DMS 273 treated with DMSO at 0.1 percent for 48 hours (cell line): ENCODE measurements at regions not wholly inside any gene's neighbourhood (a gene's known extent, or its start where the extent isn't known, plus 50 kb on each side); places are given as distances from the start of the nearest gene placed in this dataset.

Experiments used
- DNase-seq: peaks from one replicate; lab custom pipeline; 2025; lab: John Stamatoyannopoulos, UW

DNA sequence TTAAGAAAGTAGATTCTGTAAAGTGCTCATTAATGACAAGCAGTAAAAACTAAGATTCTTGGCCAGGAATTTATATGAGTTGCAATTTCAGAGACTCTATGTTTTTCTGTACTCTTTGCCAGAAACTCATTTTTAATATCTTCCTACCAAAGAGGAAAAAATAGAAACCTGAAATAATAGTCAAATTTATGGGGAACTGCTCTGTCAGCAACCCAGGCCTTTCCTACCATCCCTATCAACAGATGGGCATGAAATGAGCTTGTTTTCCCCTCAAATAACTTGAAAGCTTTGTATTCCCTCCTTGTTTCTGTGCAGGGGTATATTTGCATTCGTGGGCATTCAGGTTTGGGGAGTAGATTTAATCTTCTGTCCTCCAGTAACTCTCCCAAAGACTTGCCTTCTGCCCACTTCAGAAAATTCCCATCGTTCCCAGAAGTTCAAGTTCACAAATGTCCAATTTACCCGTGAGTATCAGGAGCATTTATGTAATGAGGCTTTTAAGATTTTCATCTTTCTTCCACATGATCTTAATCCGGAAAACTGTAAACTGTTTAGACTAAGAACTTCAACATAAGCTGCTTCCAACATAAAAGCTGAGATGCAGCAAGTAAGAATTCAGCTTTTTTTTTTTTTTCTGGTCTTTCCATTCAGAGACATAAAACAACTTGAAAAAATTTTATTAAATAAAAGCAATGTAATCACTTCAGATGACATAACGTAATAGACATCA lies 363.1 kb downstream of the EFNB2 start:
- no peak for DNase-seq

DNA sequence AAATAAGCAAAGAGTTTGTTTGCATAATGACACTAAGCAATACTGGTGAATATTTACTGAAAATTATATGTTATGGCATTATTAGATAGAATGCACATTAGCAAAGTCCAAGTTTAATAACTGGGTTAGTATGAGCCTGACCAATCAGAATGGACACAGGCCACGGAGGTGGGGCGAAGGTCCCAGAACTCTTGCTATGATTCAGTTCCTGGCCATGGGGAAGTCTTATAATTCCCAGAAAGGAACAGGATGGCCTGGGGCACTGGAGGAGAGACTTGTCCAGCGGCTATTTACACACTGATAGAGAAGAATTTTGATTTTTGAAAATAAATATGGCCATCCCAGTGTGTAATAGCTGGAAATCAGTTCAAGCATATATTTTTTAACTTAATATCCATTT lies 372.0 kb downstream of the EFNB2 start:
- no peak for DNase-seq

DNA sequence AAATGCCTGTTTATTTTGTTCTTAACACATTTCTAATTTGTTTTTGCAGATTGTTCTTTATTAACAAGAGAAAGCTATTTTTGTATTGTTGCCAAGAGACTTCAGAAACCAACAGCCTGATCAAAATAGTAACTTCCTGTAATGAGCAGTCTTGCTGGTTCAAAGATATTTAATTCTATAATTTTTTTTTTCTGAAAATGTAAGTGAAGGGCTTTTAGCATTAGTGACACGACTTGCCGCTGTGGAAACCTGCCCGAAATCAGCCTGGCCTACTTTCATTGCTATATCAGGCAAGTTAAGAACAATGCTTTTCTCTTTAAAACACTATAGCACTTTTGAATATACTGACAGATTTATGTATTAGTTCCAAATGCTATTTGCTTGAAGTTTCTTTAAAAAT lies 374.3 kb downstream of the EFNB2 start:
- no peak for DNase-seq

- DNase-seq: no peak
Observed at GRCh38 chr13:106159295-106160195, 375.9 kb downstream of the EFNB2 start.

- no peak for DNase-seq
Observed at GRCh38 chr13:106156468-106156867, 379.0 kb downstream of the EFNB2 start.

DNA sequence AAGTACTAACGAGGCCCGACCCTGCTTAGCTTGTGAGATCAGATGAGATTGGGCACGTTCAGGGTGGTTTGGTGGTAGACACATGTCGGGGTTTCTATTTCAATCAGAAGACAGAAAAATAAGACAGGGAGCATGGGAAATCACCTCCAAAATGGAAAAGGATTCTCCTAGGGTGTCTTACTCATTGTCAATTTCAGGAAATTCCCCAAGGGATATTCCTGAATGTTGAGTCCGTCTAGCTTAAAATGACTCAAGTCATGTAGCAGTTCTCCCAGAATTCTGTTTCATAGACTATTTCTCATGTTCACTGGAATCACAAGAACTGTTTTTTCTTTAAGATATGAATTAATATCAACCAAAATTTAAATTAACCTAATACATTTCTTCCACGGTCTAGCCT lies 380.1 kb downstream of the EFNB2 start:
- DNase-seq: no peak

DNA sequence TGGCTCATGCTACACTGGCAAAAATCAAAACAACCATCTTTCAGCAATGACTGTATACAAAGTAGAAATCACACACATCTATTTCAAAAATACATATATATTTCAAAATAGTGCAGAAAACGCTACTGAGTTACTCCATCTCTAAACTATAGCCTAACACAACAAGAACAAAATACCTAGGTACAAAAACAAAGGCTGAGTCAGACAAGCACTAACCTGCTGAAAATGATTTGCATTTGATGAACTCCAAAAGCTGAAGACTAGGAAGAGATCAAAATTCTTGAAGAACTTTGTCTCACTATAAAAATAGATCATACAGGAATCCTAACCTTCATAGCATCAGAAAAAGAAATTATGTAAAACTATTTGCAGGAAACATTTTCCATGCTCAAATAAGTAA lies 381.6 kb downstream of the EFNB2 start:
- DNase-seq: no peak

GRCh38 chr13:106153041-106153440 lies 382.4 kb downstream of the EFNB2 start:
- DNase-seq: no peak

GRCh38 chr13:106152047-106152446 lies 383.4 kb downstream of the EFNB2 start:
- DNase-seq: no peak

GRCh38 chr13:106151056-106151699 lies 384.3 kb downstream of the EFNB2 start:
- no peak for DNase-seq

GRCh38 chr13:106145997-106146864 lies 389.2 kb downstream of the EFNB2 start:
- DNase-seq: no peak

DNA sequence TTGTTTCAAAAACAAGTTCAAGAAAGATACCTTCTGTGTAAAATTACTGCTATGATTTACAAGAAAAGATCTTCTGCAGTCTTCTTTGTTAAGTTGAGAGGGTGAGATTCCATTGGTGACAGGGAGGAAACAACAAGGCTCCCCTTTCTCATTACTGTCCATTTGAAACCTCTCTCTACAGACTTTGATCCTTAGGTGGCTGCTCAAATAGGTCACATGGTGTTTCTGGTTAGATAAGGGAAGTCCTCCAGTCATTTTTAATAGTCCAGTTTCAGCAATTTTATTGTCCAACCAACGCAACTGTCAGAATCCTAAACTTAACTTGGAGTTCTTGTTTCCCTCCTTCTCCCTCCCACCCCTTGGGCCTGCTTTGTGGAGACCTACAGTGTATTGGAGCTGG lies 390.4 kb downstream of the EFNB2 start:
- DNase-seq: no peak

DNA sequence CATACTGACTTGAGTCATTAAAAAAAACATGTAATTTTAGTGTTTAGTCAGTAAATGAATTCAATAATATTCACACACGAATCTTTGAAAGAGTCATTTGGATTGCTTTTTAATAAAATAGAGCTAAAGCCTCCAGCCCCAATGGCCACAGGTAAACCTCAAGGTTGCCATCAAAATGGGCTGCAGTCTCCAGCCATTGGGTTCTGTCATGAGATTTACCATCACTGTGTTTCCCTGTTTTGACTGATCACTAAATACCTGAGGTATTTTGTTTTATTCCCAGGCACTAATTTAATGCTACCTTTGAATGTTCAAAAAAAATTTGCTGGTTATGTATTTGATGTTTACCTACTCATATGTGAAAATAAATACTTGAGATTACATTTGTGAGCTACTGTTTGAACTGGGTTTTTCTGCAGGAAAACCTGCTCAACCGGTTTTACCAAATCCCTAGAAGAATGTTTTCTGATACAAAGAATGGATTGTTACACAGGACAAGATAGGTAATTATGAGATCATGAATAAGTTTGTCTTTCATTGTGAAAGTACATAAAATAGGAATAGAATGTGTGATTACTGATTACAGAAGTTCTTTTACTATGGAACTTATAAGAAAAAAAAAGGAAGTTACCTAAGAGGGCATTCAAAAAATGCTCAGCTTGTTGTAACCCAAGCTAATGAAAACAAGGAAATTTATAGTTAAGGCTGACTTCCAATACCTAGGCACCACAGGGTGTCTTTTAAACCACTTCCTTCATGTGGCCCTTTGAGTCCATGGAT lies 391.3 kb downstream of the EFNB2 start:
- no peak for DNase-seq

GRCh38 chr13:106143392-106143791 lies 392.1 kb downstream of the EFNB2 start:
- DNase-seq: no peak

DNA sequence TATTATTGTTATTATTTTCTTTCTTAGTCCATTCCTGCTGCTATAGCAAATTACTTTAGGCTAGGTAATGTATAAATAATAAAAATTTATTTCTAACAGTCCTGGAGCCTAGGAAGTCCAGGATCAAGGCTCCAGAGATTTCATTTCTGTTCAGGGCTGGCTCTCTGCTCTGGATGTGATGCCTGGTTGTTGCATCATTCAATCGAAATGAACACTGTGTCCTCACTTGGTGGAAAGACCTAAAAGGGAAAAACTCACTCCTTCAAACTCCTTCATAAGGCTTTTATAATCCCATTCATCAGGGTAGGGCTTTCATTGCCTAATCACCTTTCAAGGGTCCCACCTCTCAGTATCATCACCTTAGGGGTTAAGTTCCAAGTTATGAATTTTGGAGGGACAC lies 395.0 kb downstream of the EFNB2 start:
- DNase-seq: no peak

- DNase-seq: no peak
Observed at GRCh38 chr13:106139942-106140341, 395.5 kb downstream of the EFNB2 start.

DNA sequence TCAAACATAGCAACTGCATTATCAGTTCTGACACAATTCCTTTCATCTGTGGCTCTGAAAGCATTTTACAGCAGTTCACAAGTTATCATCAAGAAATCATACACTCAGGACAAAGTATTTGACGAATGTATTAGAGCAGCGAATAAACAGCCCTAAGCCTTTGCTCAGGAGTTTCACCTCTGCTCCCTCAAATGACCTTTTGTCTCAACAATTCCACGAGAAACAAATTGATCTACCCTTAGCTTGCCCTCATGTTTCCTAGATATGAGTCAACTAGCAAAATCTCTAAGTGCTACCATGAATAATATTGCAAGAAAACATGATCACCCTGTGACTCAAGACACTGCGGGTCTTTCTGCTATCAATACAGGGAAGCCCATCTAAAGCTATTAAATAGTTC lies 396.1 kb downstream of the EFNB2 start:
- no peak for DNase-seq

DNA sequence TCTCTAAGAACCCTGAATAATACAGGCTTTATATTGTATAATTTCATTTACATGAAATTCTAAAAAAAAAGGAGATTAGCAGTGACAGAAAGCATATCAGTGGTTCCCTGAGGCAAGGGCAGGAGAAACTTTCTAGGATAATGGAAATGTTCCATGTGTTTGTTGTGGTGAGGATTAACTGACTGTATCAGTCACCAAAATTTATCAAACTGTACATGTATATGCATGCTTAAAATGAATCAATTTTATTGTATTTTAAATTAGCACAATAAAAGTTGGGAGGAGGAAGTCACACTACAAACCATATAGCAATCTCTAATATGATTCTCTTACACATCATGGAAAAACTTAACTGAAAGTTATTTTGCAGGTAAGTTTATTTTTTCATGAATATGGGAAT lies 396.8 kb downstream of the EFNB2 start:
- no peak for DNase-seq

DNA sequence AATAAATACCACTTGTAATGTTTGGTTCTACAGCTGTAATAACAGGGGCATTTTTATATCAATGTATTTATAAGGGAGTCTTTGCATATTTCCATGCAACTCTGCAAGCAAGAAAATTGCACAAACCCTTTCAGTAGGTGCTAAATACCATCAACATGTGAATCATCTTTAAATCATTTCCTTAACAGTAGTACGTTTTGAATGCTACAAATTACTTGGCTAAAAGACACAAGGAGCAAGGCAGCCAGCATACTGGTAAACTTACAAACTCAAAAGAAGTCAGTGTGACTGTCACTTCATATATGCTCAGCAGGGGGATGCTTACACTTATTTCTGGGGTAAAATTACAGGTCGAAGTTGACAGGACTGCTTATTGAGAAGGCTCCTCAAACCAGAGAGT lies 402.4 kb downstream of the EFNB2 start:
- no peak for DNase-seq

DNA sequence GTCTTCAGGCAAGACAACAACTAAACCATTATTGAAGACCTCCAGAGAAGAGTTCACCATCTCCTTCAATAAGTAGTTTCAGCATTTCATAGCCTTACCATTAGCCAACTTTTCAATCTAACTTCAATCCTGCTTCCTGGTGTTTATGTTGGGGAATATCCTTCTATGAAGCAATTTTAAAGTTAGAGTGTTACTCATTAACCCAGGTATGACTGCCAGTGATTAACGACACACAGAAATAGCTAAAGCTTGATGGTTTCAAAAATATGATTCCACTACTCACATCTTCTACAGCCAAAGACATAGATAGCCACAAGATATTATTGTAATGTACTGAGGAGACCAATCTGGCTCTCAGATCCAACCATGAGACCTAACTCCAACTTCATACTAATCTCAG lies 403.2 kb downstream of the EFNB2 start:
- no peak for DNase-seq

DNA sequence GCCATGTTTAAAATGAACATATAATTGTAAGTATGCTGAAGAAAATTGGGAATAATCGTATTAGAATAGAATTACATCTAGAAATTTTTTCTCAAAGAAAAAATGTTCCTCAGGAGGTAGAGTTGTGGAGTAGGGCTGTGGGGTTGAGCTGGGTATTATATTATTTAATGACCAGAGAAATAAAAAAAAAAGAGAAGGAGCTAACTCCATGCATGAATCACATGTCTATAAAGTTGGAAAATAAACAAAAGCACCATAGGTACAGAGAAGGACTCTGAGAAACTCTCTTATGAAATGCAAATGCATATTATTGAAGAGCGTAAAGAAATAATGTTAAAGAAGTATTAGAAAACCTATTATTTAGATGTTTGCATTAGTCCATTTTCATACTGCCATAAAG lies 405.5 kb downstream of the EFNB2 start:
- no peak for DNase-seq
